Epithelial cell of proximal tubule (primary cell): ENCODE measurements at regions not wholly inside any gene's neighbourhood (a gene's known extent, or its start where the extent isn't known, plus 50 kb on each side); places are given as distances from the start of the nearest gene placed in this dataset.
A peak's percentile ranks its signal among the peaks of the same experiment; 100 is the strongest.

Experiments
- DNase-seq: peaks from one replicate; pipeline ENCODE4 v3.0.0-alpha.2; 2011; ENCODE audit warnings: low read depth
- H3K4me3 ChIP-seq: 2 replicates; pipeline ENCODE4 v1.5.1; 2011; ENCODE audit warnings: low read depth, mild to moderate bottlenecking, low read length
- CTCF ChIP-seq: conservative IDR thresholded peaks from 2 replicates; pipeline ENCODE4 v1.5.1; 2012; ENCODE audit warnings: low read depth, mild to moderate bottlenecking, low read length

- DNase-seq: no peak
- H3K4me3 ChIP-seq: no peak overlapping the region
- no peak for TF ChIP-seq CTCF
Measured at GRCh38 chr4:175271010-175271630, 353.0 kb downstream of the ADAM29 start.

DNA sequence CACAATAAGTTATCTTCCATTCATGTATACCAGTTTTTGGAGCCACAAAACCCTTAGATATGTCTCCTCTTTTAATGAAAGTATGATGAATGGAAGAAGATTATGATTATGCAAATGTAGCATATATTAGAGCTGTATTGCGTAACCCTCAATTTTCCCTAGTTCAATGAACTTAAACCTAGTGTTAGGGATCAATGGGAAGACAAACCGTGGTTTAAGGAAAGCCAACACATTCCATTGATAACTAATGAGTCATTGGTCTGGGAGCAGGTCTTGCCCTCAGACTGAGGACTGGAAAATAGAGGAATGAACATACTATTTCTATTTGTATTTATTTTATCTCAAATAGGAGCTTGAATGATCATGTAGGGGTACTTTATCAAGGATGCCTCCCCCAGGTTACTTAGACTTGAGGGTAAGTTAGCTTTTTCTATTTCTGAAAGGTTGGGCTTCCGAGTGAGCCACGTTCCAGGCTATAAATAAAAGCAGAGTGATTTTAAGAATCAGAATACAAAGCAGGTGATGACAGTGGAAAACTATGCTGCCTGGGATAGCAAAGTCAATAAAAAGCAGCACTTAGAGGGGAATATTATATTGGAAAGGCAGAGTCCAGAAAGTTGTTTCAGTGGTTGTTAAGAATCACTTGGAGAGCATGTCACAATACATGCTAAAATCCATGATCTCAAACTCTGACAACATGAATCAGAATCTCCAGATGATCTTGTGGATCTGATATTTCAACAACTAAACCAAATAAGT is 356.0 kb downstream of the ADAM29 start:
- peak; percentile 90 for DNase-seq
- TF ChIP-seq CTCF: no peak
- H3K4me3 ChIP-seq: peak overlapping the region; percentile 5

GRCh38 chr4:175277816-175278215 is 359.7 kb downstream of the ADAM29 start:
- TF ChIP-seq CTCF: no peak
- H3K4me3 ChIP-seq: no peak overlapping the region
- no peak for DNase-seq

DNA sequence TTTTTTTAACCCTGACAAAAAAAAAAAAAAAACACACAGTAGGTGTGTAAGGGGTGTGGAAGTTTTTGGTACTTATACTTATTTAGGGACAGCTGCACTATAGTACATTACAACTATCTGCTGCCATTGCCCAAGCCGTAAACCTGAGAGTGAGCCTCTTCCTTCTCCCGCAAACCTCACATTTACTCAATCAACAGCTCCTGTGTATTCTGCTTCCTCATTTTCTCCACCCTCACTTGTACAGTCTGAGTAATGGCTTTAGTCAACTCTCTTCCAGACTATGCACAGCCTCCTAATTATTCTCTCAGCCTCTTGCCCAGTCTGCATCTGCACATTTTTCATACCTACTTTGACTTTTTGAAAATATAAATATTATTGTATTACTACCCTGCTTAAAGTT is 362.0 kb downstream of the ADAM29 start:
- DNase-seq: no peak
- TF ChIP-seq CTCF: no peak

GRCh38 chr4:175281894-175282293 is 363.7 kb downstream of the ADAM29 start:
- H3K4me3 ChIP-seq: no peak overlapping the region
- TF ChIP-seq CTCF: no peak
- no peak for DNase-seq

More for the DNA sequence above, 362.0 kb downstream of the ADAM29 start:
- H3K4me3 ChIP-seq: no peak overlapping the region

DNA sequence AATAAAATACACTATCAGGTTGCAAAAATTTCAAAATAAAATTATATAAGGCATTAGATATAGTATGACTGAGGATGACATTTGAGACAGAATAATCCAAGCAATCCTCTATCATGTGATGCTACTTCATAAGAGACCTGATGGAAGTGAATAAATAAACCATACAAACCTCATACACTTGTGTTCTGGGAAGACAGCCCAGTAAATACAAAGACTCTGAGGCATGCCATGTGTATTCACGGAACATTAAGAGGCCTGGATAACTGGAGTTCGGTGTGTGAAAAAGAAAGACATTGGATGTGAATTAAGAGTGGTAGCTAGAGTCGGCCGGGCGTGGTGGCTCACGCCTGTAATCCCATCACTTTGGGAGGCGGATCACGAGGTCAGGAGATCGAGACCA is 364.2 kb downstream of the ADAM29 start:
- no peak overlapping the region for H3K4me3 ChIP-seq
- no peak for DNase-seq
- TF ChIP-seq CTCF: no peak

- TF ChIP-seq CTCF: no peak
- no peak for DNase-seq
- no peak overlapping the region for H3K4me3 ChIP-seq
Measured at GRCh38 chr4:175290401-175290800, 372.2 kb downstream of the ADAM29 start.
